ENCODE measurements at regions not wholly inside any gene's neighbourhood (a gene's known extent, or its start where the extent isn't known, plus 50 kb on each side); places are given as distances from the start of the nearest gene placed in this dataset. TPM values are rescaled to one million over a fixed set of nuclear protein-coding genes. Genes with fewer than 3 reads are reported as not detected.

- no peaks in the 10 kb centered on the region for H3K27me3 ChIP-seq (ENCODE audit: control insufficient read depth, insufficient read depth, low read length)
- POLR2A ChIA-PET, result no interaction called here
- TF ChIP-seq CTCF (IDR thresholded peaks at IDR 0.05; ENCODE audit: insufficient read depth, low read depth, low read length), result no peak
- no peak for DNase-seq (ENCODE audit: low read depth)
- H3K4me3 ChIP-seq (ENCODE audit: low read depth, low read length), result no peak overlapping the region
- CTCF ChIA-PET, result no interaction called here
- H3K36me3 ChIP-seq (ENCODE audit: control insufficient read depth, insufficient read depth, low read length), result no peaks in the 10 kb centered on the region
These were observed 2451.0 kb downstream of the TP53TG3F start for GRCh38 chr16:35910409-35910808.

GRCh38 chr16:35911899-35912298 lies 2452.5 kb downstream of the TP53TG3F start:
- CTCF ChIA-PET, result no interaction called here
- POLR2A ChIA-PET, result no interaction called here
- H3K36me3 ChIP-seq (ENCODE audit: control insufficient read depth, insufficient read depth, low read length), result no peaks in the 10 kb centered on the region
- H3K27me3 ChIP-seq (ENCODE audit: control insufficient read depth, insufficient read depth, low read length), result no peaks in the 10 kb centered on the region
- no peak for TF ChIP-seq CTCF (IDR thresholded peaks at IDR 0.05; ENCODE audit: insufficient read depth, low read depth, low read length)
- DNase-seq (ENCODE audit: low read depth), result no peak
- no peak overlapping the region for H3K4me3 ChIP-seq (ENCODE audit: low read depth, low read length)

DNA sequence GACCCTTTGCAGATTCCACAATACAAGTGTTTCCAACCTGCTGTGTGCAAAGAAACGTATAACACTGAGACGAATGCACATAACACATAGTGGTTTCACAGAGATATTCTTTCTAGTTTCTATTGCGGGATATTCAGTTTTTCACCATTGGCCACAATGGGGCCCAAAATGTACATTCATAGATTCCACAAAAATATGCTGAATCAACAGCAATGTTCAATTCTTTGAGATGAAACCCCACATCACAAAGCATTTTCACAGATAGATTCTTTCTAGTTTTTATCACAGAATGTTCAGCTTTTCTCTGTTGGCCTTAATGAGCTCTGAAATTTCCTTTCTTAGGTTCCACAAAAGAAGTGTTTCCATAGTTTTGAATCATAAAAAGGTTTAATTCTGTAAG lies 2472.3 kb downstream of the TP53TG3F start:
- Histone ChIP-seq H3K36me3 (ENCODE audit: control insufficient read depth, insufficient read depth, low read length) (no peaks in the 10 kb centered on the region), H3K27me3 (ENCODE audit: control insufficient read depth, insufficient read depth, low read length) (no peaks in the 10 kb centered on the region), H3K4me3 (ENCODE audit: low read depth, low read length) (no peak overlapping the region)
- ChIA-PET POLR2A (no interaction called here), CTCF (no interaction called here)
- DNase-seq (ENCODE audit: low read depth), result no peak
- no peak for TF ChIP-seq CTCF (IDR thresholded peaks at IDR 0.05; ENCODE audit: insufficient read depth, low read depth, low read length)

Small RNA genes in the stretch of these regions (small RNA-seq; reads per million reads assigned to genes)
- gene AC106785.1 (ENCODE audit: insufficient read length, low read depth, low replicate concordance) (not detected), gene RNA5SP406 (ENCODE audit: insufficient read length, low read depth, low replicate concordance) (not detected), gene RNA5SP407 (ENCODE audit: insufficient read length, low read depth, low replicate concordance) (not detected), gene RNA5SP408 (ENCODE audit: insufficient read length, low read depth, low replicate concordance) (not detected), gene RNA5SP409 (ENCODE audit: insufficient read length, low read depth, low replicate concordance) (not detected), gene RNA5SP410 (ENCODE audit: insufficient read length, low read depth, low replicate concordance) (not detected), gene RNA5SP411 (ENCODE audit: insufficient read length, low read depth, low replicate concordance) (not detected), gene RNA5SP412 (ENCODE audit: insufficient read length, low read depth, low replicate concordance) (not detected), gene RNA5SP413 (ENCODE audit: insufficient read length, low read depth, low replicate concordance) (not detected), gene RNA5SP414 (ENCODE audit: insufficient read length, low read depth, low replicate concordance) (not detected), gene RNA5SP415 (ENCODE audit: insufficient read length, low read depth, low replicate concordance) (not detected), gene RNA5SP416 (ENCODE audit: insufficient read length, low read depth, low replicate concordance) (not detected), gene RNA5SP417 (ENCODE audit: insufficient read length, low read depth, low replicate concordance) (not detected), gene RNA5SP418 (ENCODE audit: insufficient read length, low read depth, low replicate concordance) (not detected), gene RNA5SP419 (ENCODE audit: insufficient read length, low read depth, low replicate concordance) (not detected), gene RNA5SP420 (ENCODE audit: insufficient read length, low read depth, low replicate concordance) (not detected), gene RNA5SP421 (ENCODE audit: insufficient read length, low read depth, low replicate concordance) (not detected), gene RNA5SP422 (ENCODE audit: insufficient read length, low read depth, low replicate concordance) (not detected), gene RNA5SP423 (ENCODE audit: insufficient read length, low read depth, low replicate concordance) (not detected)
